Panc1 (cell line): ENCODE measurements at regions not wholly inside any gene's neighbourhood (a gene's known extent, or its start where the extent isn't known, plus 50 kb on each side); places are given as distances from the start of the nearest gene placed in this dataset.

Experiments used
- ATAC-seq: fragments of 200-7000 bp; cut with Tn5 transposase; 2 replicates; pipeline ENCODE4 v1.9.1; 2020; ENCODE audit warnings: mild to moderate bottlenecking, moderate library complexity
- BruUV-seq: library from RNA; stranded (reverse); fragments of 400-500 nt; replicated peaks from 2 replicates; lab custom pipeline; 2021; lab: Mats Ljungman, UMichigan
- CTCF ChIA-PET: fragments of 300-600 bp; sonication (Branson Sonifier 250); formaldehyde crosslinking; loops from one replicate; lab custom pipeline; 2022; ENCODE audit warnings: antibody characterized with exemption; lab: Charles Lee
- POLR2A ChIA-PET: fragments of 300-600 bp; sonication (Branson Sonifier 250); formaldehyde crosslinking; loops from one replicate; lab custom pipeline; 2022; ENCODE audit warnings: antibody characterized with exemption; lab: Charles Lee
- DNase-seq: peaks from one replicate; pipeline ENCODE4 v3.0.0-alpha.2; 2010; ENCODE audit warnings: low read depth, low spot score
- H3K27ac ChIP-seq: 2 replicates; pipeline ENCODE4 v1.5.1; 2011; ENCODE audit warnings: mild to moderate bottlenecking, low read length, inconsistent platforms
- H3K27me3 ChIP-seq: fragments of 200-500 bp; sonication (Bioruptor generic); 2 replicates; pipeline ENCODE4 v1.6.0; 2014; ENCODE audit warnings: low read length, inconsistent platforms; ENCODE audit not compliant: control insufficient read depth, insufficient read depth
- H3K36me3 ChIP-seq: fragments of 200-500 bp; sonication (Bioruptor generic); 2 replicates; pipeline ENCODE4 v1.5.1; 2014; ENCODE audit warnings: inconsistent platforms, mild to moderate bottlenecking, low read length, moderate library complexity; ENCODE audit not compliant: control insufficient read depth, insufficient read depth
- H3K4me1 ChIP-seq: 2 replicates; pipeline ENCODE4 v1.5.1; 2011; ENCODE audit warnings: inconsistent platforms, mild to moderate bottlenecking, low read length, moderate library complexity; ENCODE audit not compliant: control insufficient read depth, insufficient read depth
- H3K4me3 ChIP-seq, 2 experiments: 2 replicates each; pipeline ENCODE4 v1.5.1; 2011 to 2012; ENCODE audit warnings: low read depth in 2 of 2, low read length in 2 of 2, mild to moderate bottlenecking in 2 of 2, inconsistent platforms in 1 of 2, moderate library complexity in 1 of 2
- H3K9me3 ChIP-seq: fragments of 200-500 bp; sonication (Bioruptor generic); 2 replicates; pipeline ENCODE4 v1.5.1; 2014; ENCODE audit warnings: low read depth, mild to moderate bottlenecking, inconsistent platforms, low read length, moderate library complexity; ENCODE audit not compliant: control insufficient read depth, insufficient read depth
- CTCF ChIP-seq: fragments of 450-650 bp; IDR thresholded peaks from 2 replicates; pipeline ENCODE4 v1.5.1; 2017; ENCODE audit warnings: mild to moderate bottlenecking
- POLR2AphosphoS5 ChIP-seq: IDR thresholded peaks from 2 replicates; pipeline ENCODE4 v1.6.1; 2012; ENCODE audit warnings: mild to moderate bottlenecking, low read depth, low read length, moderate library complexity
- REST ChIP-seq, 2 experiments: IDR thresholded peaks; 2 replicates each; pipeline ENCODE4 v1.6.1; 2011 to 2012; ENCODE audit warnings: low read depth in 2 of 2, control low read depth in 1 of 2, low read length in 1 of 2, mild to moderate bottlenecking in 1 of 2, moderate library complexity in 1 of 2; ENCODE audit not compliant: insufficient read depth in 1 of 2
- SIN3A ChIP-seq: IDR thresholded peaks from 2 replicates; pipeline ENCODE4 v1.6.1; 2012; ENCODE audit warnings: low read depth, mild to moderate bottlenecking, low read length, moderate library complexity, borderline replicate concordance; ENCODE audit not compliant: insufficient read depth
- TCF7L2 ChIP-seq: IDR thresholded peaks from 2 replicates; pipeline ENCODE4 v1.6.1; 2011; ENCODE audit warnings: mild to moderate bottlenecking, low read depth, low read length, inconsistent platforms
- in situ Hi-C: cut with HindIII; loops from 2 replicates; pipeline ENCODE4 v1.10.0; 2016; ENCODE audit warnings: low sequenced_read_pairs, low pct_unique_long_range_greater_than_20kb
- intact Hi-C: fragments of 100-400 bp; cut with micrococcal nuclease; formaldehyde crosslinking; loops from one replicate; pipeline ENCODE4 v1.10.0; 2022; ENCODE audit not compliant: unreplicated experiment

- in situ Hi-C loops (no loop called here), intact Hi-C loops (no loop called here)
- Histone ChIP-seq H3K27me3 (no peaks in the 10 kb centered on the region), H3K36me3 (no peaks in the 10 kb centered on the region), H3K9me3 (no peaks in the 10 kb centered on the region), H3K27ac (no peak overlapping the region), H3K4me1 (no peaks in the 10 kb centered on the region), H3K4me3 (no peak overlapping the region)
- POLR2A ChIA-PET = no interaction called here
- ATAC-seq = no peak
- BruUV-seq = no TSS peak
- CTCF ChIA-PET = no interaction called here
- TF ChIP-seq TCF7L2 = no peak
- no peak for TF ChIP-seq CTCF
- TF ChIP-seq POLR2AphosphoS5 = no peak
- TF ChIP-seq REST (IDR thresholded peaks at IDR 0.05; ENCODE audit: insufficient read depth in 1 of 2, low read depth in 2 of 2, low read length in 1 of 2) = no peak
- no peak for TF ChIP-seq SIN3A
- DNase-seq = no peak
These were observed 57.3 kb downstream of the MED10 start for GRCh38 chr5:6321078-6321477.

GRCh38 chr5:6319116-6319515 is 59.2 kb downstream of the MED10 start:
- ChIA-PET CTCF (no interaction called here), POLR2A (no interaction called here)
- DNase-seq (no peak), ATAC-seq (no peak)
- BruUV-seq = no TSS peak
- Histone ChIP-seq H3K27me3 (no peaks in the 10 kb centered on the region), H3K4me3 (no peak overlapping the region), H3K27ac (no peak overlapping the region), H3K4me1 (no peaks in the 10 kb centered on the region), H3K9me3 (no peaks in the 10 kb centered on the region), H3K36me3 (no peaks in the 10 kb centered on the region)
- in situ Hi-C loops (no loop called here), intact Hi-C loops (no loop called here)
- TF ChIP-seq REST (IDR thresholded peaks at IDR 0.05; ENCODE audit: insufficient read depth in 1 of 2, low read depth in 2 of 2, low read length in 1 of 2) (no peak), POLR2AphosphoS5 (no peak), TCF7L2 (no peak), CTCF (no peak), SIN3A (no peak)
